ENCODE measurements at regions not wholly inside any gene's neighbourhood (a gene's known extent, or its start where the extent isn't known, plus 50 kb on each side); places are given as distances from the start of the nearest gene placed in this dataset.

- DNase-seq, result no peak
Observed at GRCh38 chr5:2013301-2014057, 130.8 kb upstream of the IRX4 start.

- no peak for DNase-seq
Observed at GRCh38 chr5:2012885-2013284, 130.2 kb upstream of the IRX4 start.

- no peak for DNase-seq
Observed at GRCh38 chr5:2011481-2012411, 129.0 kb upstream of the IRX4 start.

- no peak for DNase-seq
Observed at GRCh38 chr5:2010940-2011339, 128.2 kb upstream of the IRX4 start.

GRCh38 chr5:2009986-2010914, 127.5 kb upstream of the IRX4 start:
- DNase-seq, result no peak

- DNase-seq, result no peak
Observed at GRCh38 chr5:2008851-2009629, 126.3 kb upstream of the IRX4 start.

- DNase-seq, result no peak
Observed at GRCh38 chr5:2007878-2008501, 125.3 kb upstream of the IRX4 start.

- no peak for DNase-seq
Observed at GRCh38 chr5:2007496-2007877, 124.8 kb upstream of the IRX4 start.

GRCh38 chr5:2006971-2007291, 124.2 kb upstream of the IRX4 start:
- DNase-seq, result no peak

- DNase-seq, result no peak
Observed at GRCh38 chr5:2006193-2006970, 123.7 kb upstream of the IRX4 start.

GRCh38 chr5:2005101-2006041, 122.6 kb upstream of the IRX4 start:
- DNase-seq, result no peak

GRCh38 chr5:2003690-2004365, 121.1 kb upstream of the IRX4 start:
- no peak for DNase-seq

GRCh38 chr5:2003206-2003605, 120.5 kb upstream of the IRX4 start:
- no peak for DNase-seq

GRCh38 chr5:2001300-2001699, 118.6 kb upstream of the IRX4 start:
- DNase-seq, result no peak

- no peak for DNase-seq
Observed at GRCh38 chr5:2000591-2000990, 117.9 kb upstream of the IRX4 start.

GRCh38 chr5:1999794-2000193, 117.1 kb upstream of the IRX4 start:
- DNase-seq, result no peak

- no peak for DNase-seq
Observed at GRCh38 chr5:1998716-1999317, 116.1 kb upstream of the IRX4 start.

GRCh38 chr5:1998348-1998669, 115.6 kb upstream of the IRX4 start:
- DNase-seq, result no peak

Measured in DMS53 (cell line).